Calu3 (cell line): ENCODE measurements at regions not wholly inside any gene's neighbourhood (a gene's known extent, or its start where the extent isn't known, plus 50 kb on each side); places are given as distances from the start of the nearest gene placed in this dataset.

ENCODE experiments used
- BruUV-seq: library from RNA; stranded (reverse); fragments of 400-500 nt; replicated peaks from 2 replicates; lab custom pipeline; 2021; lab: Mats Ljungman, UMichigan
- CTCF ChIA-PET: fragments of 300-600 bp; sonication (Branson Sonifier 250); formaldehyde crosslinking; loops from one replicate; lab custom pipeline; 2022; ENCODE audit warnings: antibody characterized with exemption; lab: Charles Lee
- DNase-seq: peaks from one replicate; pipeline ENCODE4 v3.0.0; 2022
- H3K27ac Mint-ChIP-seq: one replicate; pipeline ENCODE4 v1.8.0; 2022; ENCODE audit warnings: mixed read lengths; ENCODE audit not compliant: unreplicated experiment
- H3K27me3 Mint-ChIP-seq: one replicate; pipeline ENCODE4 v1.8.0; 2022; ENCODE audit warnings: mixed read lengths; ENCODE audit not compliant: unreplicated experiment
- H3K36me3 Mint-ChIP-seq: one replicate; pipeline ENCODE4 v1.8.0; 2022; ENCODE audit warnings: mild to moderate bottlenecking, moderate library complexity, mixed read lengths; ENCODE audit not compliant: insufficient read depth, unreplicated experiment
- H3K4me1 Mint-ChIP-seq: one replicate; pipeline ENCODE4 v1.8.0; 2022; ENCODE audit warnings: mild to moderate bottlenecking, low read depth, mixed read lengths; ENCODE audit not compliant: unreplicated experiment
- H3K4me3 Mint-ChIP-seq: one replicate; pipeline ENCODE4 v1.8.0; 2022; ENCODE audit warnings: mild to moderate bottlenecking, low read depth, moderate library complexity, mixed read lengths; ENCODE audit not compliant: unreplicated experiment
- H3K9me3 Mint-ChIP-seq: one replicate; pipeline ENCODE4 v1.8.0; 2022; ENCODE audit warnings: low read depth, mixed read lengths; ENCODE audit not compliant: unreplicated experiment
- CTCF ChIP-seq: fragments of 200-600 bp; IDR thresholded peaks from one replicate; pipeline ENCODE4 v1.8.0; 2022; ENCODE audit warnings: antibody characterized with exemption; ENCODE audit not compliant: unreplicated experiment
- intact Hi-C: fragments of 100-400 bp; cut with micrococcal nuclease; formaldehyde crosslinking; loops from one replicate; pipeline ENCODE4 v1.10.0; 2022; ENCODE audit not compliant: unreplicated experiment

DNA sequence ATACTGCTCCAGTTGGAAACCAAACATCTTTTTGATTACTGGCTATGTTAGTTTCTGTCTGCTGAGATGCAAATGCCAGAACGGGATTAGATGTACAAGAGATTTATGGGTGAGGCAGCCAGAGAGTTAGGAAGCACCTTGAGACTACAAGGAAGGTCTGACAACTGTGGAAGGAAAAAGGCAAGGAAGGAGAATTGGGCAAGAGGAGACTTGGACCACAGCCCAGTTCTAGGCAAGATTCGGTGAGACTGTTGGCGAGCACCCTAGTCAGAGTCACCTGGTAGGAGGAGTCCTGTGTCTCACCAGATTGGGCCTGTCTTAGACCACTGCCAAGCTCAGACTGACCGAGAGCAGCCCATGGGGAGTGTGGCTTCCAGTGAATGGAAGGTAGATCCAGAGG, 91.8 kb upstream of the F13A1 start:
- no peak for TF ChIP-seq CTCF
- Mint-ChIP-seq H3K4me1 (no peaks in the 10 kb centered on the region), H3K9me3 (no peaks in the 10 kb centered on the region), H3K36me3 (no peaks in the 10 kb centered on the region), H3K4me3 (no peak overlapping the region), H3K27ac (no peak overlapping the region), H3K27me3 (peaks cover 34% of the 10 kb centered on the region)
- CTCF ChIA-PET, result no interaction called here
- no TSS peak for BruUV-seq
- DNase-seq, result no peak
- intact Hi-C loops, result no loop called here

DNA sequence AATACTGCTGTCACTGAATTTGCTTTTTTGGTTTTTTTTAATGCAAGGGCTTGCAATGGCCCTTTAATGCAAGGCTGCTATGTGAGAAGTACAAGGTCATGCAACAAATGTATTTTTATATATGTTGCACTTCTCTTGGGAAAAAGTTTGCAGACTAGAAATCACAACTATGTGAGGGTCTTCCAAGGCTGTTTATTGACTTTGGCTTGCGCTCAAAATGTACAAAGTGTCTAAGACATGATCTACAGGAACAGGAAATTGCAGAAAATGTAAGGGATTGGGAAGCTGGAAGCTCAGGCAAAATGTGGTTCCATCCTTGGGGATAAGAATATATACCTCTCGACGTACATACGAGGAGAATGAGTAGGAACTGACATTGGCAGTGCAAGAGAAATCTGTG, 92.2 kb upstream of the F13A1 start:
- Mint-ChIP-seq H3K27ac (no peak overlapping the region), H3K4me1 (no peaks in the 10 kb centered on the region), H3K9me3 (no peaks in the 10 kb centered on the region), H3K36me3 (no peaks in the 10 kb centered on the region), H3K4me3 (no peak overlapping the region), H3K27me3 (peaks cover 34% of the 10 kb centered on the region)
- no peak for TF ChIP-seq CTCF
- BruUV-seq, result no TSS peak
- intact Hi-C loops, result no loop called here
- no peak for DNase-seq
- CTCF ChIA-PET, result no interaction called here

DNA sequence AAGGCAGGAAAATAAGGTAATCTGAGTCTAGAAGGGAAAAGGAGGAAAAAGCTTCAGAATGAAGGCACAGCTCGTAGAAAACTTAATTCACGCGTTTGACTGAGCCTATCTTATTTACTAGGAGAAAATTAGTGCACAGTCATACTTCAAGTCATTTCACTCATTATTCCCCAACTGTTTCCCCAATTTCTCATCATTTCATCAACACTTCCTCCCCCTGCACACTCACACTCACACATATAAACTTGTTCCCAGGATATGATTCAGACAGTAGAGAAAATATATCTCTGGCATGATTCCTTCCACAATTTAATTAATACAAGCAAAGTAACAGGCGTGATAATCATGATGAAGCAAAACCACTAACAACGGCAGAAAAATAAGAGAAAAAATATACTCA, 94.5 kb upstream of the F13A1 start:
- intact Hi-C loops, result no loop called here
- Mint-ChIP-seq H3K27ac (no peak overlapping the region), H3K9me3 (no peaks in the 10 kb centered on the region), H3K4me3 (no peak overlapping the region), H3K36me3 (no peaks in the 10 kb centered on the region), H3K27me3 (peaks cover 27% of the 10 kb centered on the region), H3K4me1 (no peaks in the 10 kb centered on the region)
- DNase-seq, result no peak
- no peak for TF ChIP-seq CTCF
- no TSS peak for BruUV-seq
- CTCF ChIA-PET, result no interaction called here

- no peak for DNase-seq
- H3K36me3 Mint-ChIP-seq, result no peaks in the 10 kb centered on the region
- H3K4me3 Mint-ChIP-seq, result no peak overlapping the region
- no peak for TF ChIP-seq CTCF
- H3K9me3 Mint-ChIP-seq, result no peaks in the 10 kb centered on the region
- CTCF ChIA-PET, result no interaction called here
- intact Hi-C loops, result no loop called here
- H3K4me1 Mint-ChIP-seq, result no peaks in the 10 kb centered on the region
- no peak overlapping the region for H3K27ac Mint-ChIP-seq
- peaks cover 16% of the 10 kb centered on the region for H3K27me3 Mint-ChIP-seq
- BruUV-seq, result no TSS peak
These were observed 97.0 kb upstream of the F13A1 start for GRCh38 chr6:6417475-6417874.
